CD4-positive, alpha-beta T cell treated with Interleukin-6 for 4 hours (primary cell): ENCODE measurements at regions not wholly inside any gene's neighbourhood (a gene's known extent, or its start where the extent isn't known, plus 50 kb on each side); places are given as distances from the start of the nearest gene placed in this dataset.

ENCODE experiments used
- DNase-seq: peaks from one replicate; pipeline ENCODE4 v3.0.0-alpha.2; 2020; ENCODE audit warnings: mixed read lengths

GRCh38 chr4:176906709-176907108, 114.0 kb upstream of the VEGFC start:
- no peak for DNase-seq

- DNase-seq = no peak
Observed at GRCh38 chr4:176910646-176911045, 117.9 kb upstream of the VEGFC start.

DNA sequence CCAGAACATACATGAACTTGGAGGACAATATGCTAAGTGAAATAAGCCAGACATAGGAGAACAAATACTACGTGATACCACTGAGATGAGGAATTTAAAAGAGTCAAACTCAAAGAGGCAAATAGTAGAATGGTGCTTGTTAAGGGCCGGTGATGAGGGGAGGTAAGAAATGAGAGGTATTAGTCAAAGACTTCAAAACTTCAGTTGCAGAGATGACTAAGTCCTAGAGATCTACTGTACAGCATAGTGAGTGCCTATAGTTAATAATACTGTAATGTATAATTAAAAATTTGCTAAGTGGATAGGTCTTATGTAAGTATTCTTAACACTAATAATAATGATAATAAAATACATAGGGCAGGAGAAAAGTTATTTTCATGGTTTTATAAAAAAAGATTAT, 126.9 kb upstream of the VEGFC start:
- no peak for DNase-seq

- DNase-seq = no peak
Observed at GRCh38 chr4:176920694-176921093, 128.0 kb upstream of the VEGFC start.

- no peak for DNase-seq
Observed at GRCh38 chr4:176921256-176921655, 128.5 kb upstream of the VEGFC start.

DNA sequence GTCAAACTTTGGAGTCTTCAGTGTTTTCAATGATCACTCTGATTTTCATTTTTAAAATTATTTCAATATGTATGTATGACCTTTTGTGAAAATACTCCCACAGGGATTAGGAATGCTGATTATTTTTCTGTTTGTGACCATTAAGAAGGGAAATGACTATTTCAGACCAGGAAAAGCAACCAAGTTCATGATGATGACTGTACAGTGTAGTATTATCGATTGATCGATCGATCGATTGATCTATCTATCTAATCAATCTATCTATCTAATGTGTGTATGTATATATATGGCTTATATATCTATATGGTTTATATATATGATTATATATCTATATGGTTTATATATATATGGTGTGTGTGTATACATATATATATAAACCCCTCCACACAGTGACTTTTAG, 131.5 kb upstream of the VEGFC start:
- DNase-seq = no peak

- DNase-seq = no peak
Observed at GRCh38 chr4:176925962-176926361, 133.2 kb upstream of the VEGFC start.

DNA sequence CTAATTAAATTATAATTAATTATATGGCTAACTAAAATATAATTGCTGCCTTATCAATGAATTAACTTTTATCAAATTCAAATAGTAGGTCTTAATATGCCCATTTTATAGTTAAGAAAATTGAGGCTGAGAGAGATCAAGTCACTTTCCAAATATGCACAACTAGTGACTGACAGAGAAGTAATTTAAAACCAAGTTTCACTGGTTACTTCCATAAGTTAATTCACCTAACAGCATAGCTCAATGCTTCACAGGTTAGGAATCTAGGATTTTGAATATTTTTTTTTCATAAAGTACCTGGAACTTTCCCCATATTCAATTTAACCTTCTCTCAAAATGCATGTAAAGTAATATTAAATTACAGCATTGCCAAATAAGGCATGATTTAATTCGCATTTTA, 134.4 kb upstream of the VEGFC start:
- DNase-seq = no peak

- DNase-seq = no peak
Observed at GRCh38 chr4:176927664-176928063, 134.9 kb upstream of the VEGFC start.

DNA sequence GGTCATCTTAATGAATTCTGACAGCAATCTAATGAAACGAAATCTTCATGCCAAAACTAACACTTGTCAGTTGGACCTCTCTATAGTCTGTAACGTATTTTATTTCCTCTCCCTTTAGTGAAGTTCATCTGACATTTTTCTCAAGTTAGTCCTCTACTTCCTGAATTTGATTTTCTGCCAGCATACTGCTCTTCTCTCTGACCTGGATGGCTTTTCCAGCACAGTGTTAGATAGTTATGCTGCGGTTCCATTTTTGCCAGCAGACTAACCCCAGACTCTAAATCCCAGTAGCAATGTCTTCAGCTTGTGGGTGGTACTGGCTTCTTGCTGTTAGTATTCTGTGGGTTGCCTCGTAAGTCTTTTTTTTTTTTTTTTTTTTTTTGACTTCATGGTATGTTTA, 146.7 kb upstream of the VEGFC start:
- no peak for DNase-seq

- no peak for DNase-seq
Observed at GRCh38 chr4:176945334-176945733, 152.6 kb upstream of the VEGFC start.

- DNase-seq = no peak
Observed at GRCh38 chr4:176949029-176949428, 156.3 kb upstream of the VEGFC start.

- no peak for DNase-seq
Observed at GRCh38 chr4:176953021-176953420, 160.3 kb upstream of the VEGFC start.

DNA sequence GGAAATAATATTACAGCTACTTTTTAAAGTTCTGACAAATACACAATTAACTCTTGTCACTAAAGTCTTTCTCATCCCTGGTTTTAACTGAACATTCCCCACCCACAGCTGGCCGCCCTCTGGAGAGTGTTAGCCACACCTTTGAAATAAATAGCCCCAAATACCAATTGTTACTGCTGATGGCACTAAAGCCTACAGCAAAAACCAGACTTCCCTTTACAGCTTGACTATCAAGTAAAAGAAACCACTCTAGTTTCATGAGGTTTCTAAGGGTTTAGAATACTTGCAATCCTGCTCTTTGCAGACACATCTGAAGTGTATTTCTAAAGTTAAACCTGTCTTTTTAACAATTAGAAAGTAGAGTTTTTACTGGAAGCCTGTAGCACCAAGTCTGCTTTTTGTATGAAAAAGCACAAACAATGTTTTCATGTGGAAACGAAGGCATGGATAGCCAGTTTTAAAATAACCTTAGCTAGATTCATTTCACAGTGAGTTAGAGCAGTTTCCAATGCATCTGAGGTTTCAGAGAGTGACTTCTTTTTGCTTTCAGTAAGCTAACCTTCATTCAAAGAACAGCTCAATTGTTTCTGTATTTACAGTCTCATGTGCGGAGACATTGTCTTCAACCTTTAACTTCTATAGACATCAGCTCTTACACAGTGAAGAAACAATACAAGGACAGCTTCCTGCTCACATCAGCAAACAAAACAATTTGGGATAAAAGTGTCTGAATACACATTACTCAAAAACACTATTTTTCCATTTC, 164.8 kb upstream of the VEGFC start:
- no peak for DNase-seq

GRCh38 chr4:176959980-176960379, 167.3 kb upstream of the VEGFC start:
- no peak for DNase-seq

DNA sequence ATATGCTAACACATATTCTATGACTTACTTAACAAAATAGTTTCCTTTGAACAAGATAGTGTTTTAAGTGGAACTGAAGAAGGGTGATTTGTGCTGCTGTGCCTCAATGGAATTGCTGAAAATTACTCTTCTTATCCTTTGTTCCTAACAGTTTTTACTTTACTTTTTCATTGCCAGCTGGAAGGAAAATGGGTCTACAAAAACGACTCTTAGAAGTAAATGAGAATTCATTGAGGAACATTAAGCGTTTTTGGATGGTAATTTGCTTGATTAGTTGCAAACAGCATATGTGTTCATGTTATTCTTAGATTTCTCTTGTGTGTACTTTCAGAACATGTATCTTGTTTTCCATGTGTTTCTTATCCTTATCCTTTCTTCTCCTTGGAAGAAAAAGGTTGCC, 170.4 kb upstream of the VEGFC start:
- DNase-seq = no peak

DNA sequence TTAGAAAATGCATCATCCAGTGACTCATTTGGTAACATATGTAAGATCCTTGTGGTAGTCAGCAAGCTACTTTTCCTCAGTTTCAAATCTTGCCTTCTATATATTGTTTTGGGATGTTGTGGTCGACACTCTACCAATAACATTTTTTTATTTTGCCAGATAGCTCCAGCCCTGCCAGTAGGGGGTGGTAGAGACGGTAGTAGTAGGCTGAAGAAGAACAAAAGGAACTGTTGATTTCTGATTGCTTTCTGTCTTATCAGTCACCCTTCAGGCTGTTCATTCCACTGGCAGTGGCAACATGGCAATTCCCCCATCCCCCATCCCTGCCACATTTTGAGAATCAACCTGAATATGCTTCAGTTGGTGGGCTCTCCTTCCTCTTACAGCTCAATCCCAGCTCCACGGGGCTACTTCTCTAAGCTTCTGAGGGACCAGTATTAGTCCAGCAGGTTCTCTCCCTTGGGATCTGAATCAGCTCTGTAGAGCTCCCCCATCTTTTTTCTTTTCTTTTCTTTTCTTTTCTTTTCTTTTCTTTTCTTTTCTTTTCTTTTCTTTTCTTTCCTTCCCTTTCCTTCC, 171.5 kb upstream of the VEGFC start:
- DNase-seq = no peak

GRCh38 chr4:176967586-176967985, 174.9 kb upstream of the VEGFC start:
- no peak for DNase-seq

DNA sequence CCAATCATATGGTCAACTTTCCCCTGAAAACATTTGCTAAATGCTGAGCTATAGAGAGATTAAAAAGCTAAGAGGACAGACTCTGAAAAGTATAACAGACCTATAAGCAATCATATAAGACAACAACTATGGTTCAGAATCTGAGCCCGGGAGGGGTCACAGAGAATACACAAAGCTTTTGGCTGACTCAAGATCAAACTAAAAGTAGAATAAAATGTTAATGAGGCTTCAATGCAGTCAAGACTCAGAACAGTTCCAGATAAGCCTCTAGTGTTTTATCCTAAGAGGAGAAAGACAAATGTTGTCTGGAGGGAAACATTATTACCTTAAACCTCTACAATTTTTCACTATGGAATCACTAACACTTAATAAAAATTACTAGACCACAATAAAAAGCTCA, 175.4 kb upstream of the VEGFC start:
- DNase-seq = no peak

- DNase-seq = no peak
Observed at GRCh38 chr4:176969011-176969410, 176.3 kb upstream of the VEGFC start.

- no peak for DNase-seq
Observed at GRCh38 chr4:176970853-176971252, 178.1 kb upstream of the VEGFC start.

- DNase-seq = no peak
Observed at GRCh38 chr4:176971576-176972115, 178.9 kb upstream of the VEGFC start.

DNA sequence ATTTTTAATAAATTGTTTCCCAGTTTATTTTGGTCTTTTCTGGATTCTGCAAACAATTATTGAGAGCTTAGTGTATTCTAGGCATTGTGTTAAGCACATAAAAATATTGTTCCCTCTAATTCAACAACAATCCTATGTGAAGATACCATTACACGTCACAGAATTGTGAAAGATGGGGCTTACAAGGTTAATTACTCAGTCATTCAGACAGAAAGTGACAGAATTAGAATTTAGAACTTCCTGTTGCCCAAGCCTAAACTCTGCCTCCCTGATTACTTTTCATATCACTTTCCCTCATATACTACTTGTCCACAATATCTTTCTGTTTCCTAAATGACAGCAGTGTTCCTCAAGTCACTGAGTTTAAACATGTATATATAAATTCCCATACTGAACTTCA, 186.7 kb upstream of the VEGFC start:
- no peak for DNase-seq

DNA sequence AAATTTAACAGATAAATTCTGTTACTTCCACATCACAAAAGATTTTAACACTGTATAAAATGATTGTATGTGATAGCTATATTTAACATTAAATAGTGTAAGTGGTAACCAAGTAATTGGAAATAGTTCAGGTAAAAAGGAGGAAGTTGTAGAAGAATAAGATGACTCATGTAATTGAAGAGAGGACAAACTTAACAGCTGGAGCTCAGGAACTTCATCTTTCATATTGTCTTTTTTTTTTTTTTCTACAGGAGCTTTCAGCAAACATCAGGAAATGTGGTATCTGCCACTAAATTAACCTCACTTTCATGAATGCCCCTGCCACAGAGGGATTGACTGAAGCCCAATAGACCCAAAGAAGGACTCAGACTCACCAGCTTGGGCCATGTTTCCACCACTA, 188.4 kb upstream of the VEGFC start:
- no peak for DNase-seq

DNA sequence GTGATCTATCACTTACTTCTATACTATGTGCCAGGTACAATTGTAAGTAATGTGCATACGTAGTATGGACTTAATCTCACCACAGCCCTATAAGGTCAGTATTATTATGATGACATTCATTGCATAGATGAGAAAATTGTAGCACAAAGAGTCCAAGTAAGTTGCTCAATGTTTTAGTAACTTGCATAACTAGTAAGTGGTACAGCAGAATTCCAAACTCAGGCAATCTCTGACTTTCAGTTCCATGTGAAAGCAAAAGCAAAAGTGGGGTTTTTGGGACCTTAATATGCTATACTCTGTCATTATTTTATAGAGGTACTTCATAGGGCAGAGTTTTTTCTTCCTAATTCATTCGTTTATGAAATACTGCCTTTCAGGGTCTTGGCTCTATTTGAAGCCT, 188.8 kb upstream of the VEGFC start:
- no peak for DNase-seq
